NCI-H446 treated with DMSO at 0.1 percent for 48 hours (cell line): ENCODE measurements at regions not wholly inside any gene's neighbourhood (a gene's known extent, or its start where the extent isn't known, plus 50 kb on each side); places are given as distances from the start of the nearest gene placed in this dataset.
"Not testable (repeated sequence)": the region's sequence is repeated elsewhere in the genome, so short reads cannot be mapped to it uniquely, and the experiment has no call there.

Experiments used
- DNase-seq: peaks from one replicate; lab custom pipeline; 2025; lab: John Stamatoyannopoulos, UW

GRCh38 chr19:27821418-27822018 lies 1391.4 kb downstream of the UQCRFS1 start:
- DNase-seq = no peak

- DNase-seq = no peak
Observed at GRCh38 chr19:27815985-27816384, 1397.0 kb downstream of the UQCRFS1 start.

- DNase-seq = not testable (repeated sequence)
Observed at GRCh38 chr19:27814834-27815233, 1398.1 kb downstream of the UQCRFS1 start.

DNA sequence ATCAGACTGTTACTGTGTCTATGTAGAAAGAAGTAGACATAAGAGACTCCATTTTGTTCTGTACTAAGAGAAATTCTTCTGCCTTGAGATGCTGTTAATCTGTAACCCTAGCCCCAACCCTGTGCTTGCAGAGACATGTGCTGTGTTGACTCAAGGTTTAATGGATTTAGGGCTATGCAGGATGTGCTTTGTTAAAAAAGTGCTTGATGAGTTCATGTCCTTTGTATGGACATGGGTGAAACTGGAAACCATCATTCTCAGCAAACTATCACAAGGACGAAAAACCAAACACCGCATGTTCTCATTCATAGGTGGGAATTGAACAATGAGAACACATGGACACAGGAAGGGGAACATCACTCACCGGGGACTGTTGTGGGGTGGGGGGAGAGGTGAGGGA lies 1398.7 kb downstream of the UQCRFS1 start:
- not testable (repeated sequence) for DNase-seq

DNA sequence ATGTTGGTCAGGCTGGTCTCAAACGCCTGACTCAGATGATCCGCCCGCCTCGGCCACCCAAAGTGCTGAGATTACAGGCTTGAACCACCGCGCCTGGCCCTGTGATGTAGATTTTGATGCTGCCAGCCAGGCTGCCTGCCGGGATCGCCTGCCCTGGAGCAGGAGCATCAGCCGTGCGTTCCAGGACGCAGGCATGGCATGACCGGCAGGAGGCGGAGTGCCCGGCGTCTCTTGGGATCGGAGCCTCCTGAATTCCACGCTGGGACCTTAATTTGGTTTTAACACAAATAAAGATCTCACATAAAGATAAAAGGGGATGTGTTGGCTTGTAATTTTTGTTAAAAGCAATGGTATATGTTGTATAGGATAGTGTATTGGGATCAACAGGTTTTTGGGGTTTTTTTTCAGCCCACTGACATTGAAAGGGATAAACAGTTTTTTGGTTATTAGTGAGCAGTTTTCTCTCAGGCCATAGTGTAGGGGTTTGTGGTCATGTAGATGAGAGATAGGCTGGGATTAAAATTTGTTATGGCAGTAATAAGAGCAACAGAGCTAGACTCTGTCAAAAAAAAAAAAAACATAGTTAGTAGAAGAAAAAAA lies 1406.4 kb downstream of the UQCRFS1 start:
- DNase-seq = no peak

GRCh38 chr19:27805848-27806247 lies 1407.1 kb downstream of the UQCRFS1 start:
- no peak for DNase-seq

DNA sequence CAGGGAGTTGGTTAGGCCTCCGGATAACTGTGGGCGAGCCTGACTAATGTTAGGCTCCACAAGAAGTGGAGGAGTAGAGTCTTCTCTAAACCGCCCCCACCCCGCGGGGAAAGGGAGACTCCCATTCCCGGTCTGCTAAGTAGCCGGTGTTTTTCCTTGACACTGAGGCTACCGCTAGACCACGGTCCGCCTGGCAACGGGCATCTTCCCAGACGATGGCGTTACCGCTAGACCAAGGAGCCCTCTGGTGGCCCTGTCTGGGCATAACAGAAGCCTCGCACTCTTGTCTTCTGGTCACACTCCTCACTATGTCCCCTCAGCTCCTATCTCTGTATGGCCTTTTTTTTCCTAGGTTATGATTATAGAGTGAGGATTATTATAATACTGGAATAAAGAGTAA lies 1410.7 kb downstream of the UQCRFS1 start:
- DNase-seq = not testable (repeated sequence)

DNA sequence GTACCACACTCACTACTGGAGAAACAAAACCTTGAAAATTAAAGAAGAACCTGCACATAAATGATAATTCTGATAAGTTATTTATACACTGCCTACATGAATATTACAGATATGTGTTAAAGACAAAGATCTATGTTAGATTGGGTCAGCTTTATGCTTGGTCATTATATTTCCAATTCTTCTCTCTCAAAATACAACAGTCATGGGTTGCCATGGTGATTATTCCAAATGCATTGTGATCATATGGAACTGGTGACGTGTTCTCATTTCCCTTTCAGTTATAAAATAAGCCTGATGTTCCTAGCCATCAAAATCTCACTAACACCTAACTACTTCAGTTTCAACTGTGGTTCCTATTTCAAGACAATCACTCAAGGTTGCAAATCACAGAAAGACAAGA lies 1416.4 kb downstream of the UQCRFS1 start:
- no peak for DNase-seq

DNA sequence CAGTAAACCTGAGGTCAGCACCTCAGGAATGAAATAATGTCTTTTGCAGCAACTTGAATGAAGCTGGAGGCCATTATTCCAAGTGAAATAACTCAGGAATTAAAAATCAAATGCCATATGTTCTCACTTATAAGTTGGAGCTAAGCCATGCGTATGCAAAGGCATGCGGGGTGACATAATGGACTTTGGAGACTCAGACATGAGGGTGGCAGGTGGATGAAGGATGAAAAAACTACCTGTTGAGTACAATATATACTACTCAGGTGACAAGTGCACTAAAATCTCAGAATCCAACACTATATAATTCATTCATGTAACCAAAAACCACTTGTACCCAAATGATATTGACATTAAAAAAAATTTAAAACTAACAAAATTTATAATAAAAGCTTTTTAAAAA lies 1416.9 kb downstream of the UQCRFS1 start:
- DNase-seq = no peak

DNA sequence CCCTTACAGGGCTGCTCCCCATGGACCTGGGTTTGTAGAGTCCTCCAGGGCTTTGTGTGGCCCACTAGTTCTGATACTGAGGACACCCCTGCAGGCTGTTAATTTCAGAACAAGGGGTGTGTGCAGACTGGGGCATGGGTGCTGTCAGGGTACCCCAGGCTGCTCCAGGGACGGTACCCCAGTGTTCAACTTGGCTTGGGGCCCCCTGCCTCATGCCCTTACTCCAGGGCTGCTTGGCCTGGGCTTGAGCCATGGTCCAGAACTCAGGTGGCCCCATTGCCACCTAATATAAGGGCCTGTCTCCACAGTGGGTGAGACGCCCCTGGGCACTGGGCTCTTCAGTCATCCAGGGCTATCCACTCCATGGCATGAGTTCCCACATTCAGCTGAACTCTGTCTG lies 1417.6 kb downstream of the UQCRFS1 start:
- no peak for DNase-seq

- DNase-seq = no peak
Observed at GRCh38 chr19:27794494-27795042, 1418.4 kb downstream of the UQCRFS1 start.

DNA sequence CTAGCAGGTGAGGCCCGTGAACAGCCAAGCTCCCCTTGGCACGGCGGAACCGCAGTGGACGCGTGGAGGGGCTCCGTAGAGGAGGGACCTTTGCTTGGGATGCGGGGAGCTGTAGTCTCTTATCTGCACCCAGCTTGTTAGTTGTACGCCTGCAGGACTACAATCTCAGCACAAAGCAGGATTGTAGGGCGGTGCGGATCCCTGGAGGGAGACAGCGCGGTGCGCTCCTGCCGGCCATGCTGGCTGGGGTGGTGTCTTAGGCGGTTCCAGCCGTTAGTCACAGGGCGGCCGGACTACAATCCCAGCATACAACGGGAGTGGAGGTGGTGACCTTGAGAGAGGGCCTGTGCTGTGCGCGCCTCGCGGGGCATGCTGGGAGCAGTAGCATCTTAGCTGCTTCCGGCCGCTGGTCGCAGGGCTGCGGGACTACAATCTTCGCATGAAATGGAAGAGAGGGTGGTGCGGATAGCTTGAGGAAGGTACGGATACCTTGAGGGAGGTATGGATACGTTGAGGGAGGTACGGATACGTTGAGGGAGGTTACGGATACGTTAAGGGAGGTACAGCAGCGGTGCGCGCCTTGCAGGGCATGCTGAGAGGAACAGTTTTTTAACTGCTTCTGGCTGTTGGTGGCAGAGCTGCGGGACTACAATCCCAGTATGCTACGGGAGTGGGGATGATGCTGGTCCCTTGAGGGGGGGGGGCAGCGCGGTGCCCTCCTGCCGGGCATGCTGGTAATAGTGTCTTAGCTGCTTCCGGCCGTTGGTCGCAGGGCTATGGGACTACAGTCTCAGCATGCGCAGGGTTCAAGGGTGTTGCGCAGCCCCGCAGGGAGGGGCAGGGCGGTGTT lies 1419.1 kb downstream of the UQCRFS1 start:
- peak; percentile 89 for DNase-seq

DNA sequence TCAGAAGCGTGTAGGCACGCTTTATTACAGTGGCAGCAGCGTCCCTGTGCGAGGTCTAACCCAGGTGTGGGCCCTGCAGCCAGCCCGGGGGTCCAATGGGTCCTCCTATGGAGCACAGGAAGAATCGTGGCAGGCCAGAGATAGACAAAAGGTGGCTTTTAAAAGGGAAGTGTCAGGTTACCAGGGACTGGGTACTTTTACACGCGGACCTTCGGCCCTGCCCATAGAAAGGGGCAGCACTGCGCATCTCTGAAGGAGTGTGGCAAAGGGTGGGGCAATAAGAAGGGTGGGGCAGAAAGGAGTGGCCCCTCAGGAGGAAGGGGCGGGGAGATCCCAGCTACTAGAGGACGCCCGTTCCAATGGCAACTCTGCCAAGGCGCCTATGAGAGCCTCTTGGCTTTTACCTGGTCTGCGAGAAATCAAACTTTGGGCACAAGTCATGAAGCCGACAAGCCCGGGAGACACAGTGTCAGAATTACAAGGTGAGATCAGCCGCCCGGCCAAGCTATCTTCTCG lies 1419.8 kb downstream of the UQCRFS1 start:
- DNase-seq = peak; percentile 78

- no peak for DNase-seq
Observed at GRCh38 chr19:27792576-27793127, 1420.3 kb downstream of the UQCRFS1 start.

DNA sequence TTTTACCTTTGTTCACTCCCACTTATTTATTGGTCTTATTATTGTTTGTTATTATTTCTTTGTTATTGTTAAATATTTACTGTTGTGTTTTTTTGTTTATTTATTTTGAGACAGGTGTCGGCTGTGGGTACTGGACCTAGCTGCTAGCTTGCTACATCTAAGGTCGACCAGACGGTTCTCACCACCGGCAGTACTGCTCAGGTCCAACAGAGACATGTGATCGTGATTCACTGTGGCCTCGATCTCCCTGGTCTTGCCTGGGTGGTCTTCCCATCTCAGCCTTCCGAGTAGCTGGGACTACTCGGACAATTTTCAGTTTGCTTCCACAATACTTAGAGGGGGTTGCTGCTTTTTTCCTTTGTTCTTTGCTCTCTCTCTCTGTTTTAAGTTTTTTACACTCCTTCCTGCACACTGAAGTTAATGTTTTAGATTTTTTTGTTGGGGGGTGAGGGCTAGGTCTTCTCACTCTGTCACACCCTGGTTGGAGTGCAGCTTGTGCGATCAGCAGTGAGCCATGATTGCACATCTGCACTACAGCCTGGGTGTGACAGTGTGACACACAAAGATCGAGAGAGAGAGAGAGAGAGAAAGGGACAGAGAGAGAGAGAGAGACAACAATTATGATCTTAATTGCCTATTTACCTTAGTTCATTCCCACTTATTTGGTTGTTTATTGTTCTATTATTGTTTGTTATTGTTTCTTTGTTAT lies 1432.4 kb downstream of the UQCRFS1 start:
- DNase-seq = no peak

DNA sequence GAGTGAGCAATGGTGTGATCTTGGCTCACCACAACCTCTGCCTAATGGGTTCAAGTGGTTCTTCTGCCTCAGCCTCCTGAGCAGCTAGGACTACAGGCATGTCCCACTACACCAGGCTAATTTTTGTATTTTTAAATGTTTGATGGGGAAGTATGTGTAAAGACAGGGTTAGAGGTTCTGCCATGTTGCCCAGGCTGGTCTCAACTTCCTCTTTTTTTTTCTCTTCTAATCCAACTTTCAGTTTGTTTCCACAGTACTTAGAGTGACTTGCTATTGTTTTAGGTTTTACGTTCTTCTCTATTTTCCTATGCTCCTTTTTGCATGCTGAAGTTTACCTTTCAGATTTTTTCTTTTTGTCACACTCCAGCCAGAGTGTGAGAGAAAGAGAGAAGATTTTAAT lies 1433.0 kb downstream of the UQCRFS1 start:
- no peak for DNase-seq

GRCh38 chr19:27777726-27778125 lies 1435.2 kb downstream of the UQCRFS1 start:
- DNase-seq = no peak

- DNase-seq = no peak
Observed at GRCh38 chr19:27777242-27777641, 1435.7 kb downstream of the UQCRFS1 start.

DNA sequence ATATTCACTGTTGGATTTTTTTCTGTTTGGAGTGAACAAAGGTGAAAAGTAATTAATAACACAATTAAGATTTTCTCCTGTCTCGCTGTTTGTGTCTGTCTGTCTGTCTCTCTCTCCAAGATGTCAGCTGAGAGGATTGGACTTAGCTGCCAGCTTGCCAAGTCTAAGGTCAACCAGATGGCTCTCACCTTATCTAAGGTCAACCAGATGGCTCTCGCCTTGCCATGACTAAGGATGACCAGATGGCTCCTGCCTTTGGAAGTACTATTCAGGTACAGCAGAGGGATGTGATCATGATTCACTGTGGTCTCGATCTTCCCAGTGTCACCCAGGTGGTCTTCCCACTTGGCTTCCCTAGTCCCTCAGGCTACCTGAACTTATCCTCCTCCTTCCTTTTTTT lies 1436.4 kb downstream of the UQCRFS1 start:
- DNase-seq = no peak

GRCh38 chr19:27776020-27776419 lies 1436.9 kb downstream of the UQCRFS1 start:
- DNase-seq = no peak

- DNase-seq = no peak
Observed at GRCh38 chr19:27775395-27775794, 1437.6 kb downstream of the UQCRFS1 start.

- no peak for DNase-seq
Observed at GRCh38 chr19:27774827-27775226, 1438.1 kb downstream of the UQCRFS1 start.
